ENCODE measurements at regions not wholly inside any gene's neighbourhood (a gene's known extent, or its start where the extent isn't known, plus 50 kb on each side); places are given as distances from the start of the nearest gene placed in this dataset.

DNA sequence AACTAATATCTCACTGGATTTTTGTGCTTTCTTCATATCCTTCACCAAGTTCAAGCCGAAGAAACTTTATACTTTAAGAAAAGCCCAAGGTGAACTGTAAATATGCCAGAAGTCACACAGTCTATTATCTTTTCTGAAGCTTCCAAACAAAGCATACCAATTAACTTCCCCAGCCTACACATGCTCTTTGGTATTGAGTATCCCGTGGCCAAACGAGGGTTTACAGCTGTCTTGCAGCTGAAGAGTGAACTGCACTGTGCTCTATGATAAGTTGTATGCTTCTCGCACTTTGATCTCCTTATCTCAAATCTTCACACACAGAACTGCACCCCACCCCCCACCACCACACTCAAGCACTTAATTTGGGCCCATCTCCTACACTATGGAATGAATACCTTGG, 215.6 kb upstream of the VEPH1 start:
- DNase-seq (ENCODE audit: low read depth): no peak

DNA sequence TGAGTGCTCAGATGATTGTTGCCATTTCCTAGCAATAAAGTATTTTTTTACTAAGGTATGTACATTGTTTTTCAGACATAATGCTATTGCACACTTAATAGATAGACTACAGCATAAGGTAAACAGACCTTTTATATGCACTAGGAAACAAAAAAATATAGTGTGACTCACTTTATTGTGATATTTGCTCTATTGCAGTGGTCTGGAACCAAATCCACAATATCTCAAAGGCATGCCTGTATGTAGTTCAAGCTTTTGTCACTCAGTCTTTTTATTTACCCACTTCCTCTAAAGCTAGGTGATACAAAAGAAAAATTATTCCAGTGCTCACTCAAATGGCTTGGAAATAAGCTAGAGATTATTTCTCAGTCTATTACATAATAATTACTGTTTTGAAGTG, 209.9 kb upstream of the VEPH1 start:
- DNase-seq (ENCODE audit: low read depth): no peak

DNA sequence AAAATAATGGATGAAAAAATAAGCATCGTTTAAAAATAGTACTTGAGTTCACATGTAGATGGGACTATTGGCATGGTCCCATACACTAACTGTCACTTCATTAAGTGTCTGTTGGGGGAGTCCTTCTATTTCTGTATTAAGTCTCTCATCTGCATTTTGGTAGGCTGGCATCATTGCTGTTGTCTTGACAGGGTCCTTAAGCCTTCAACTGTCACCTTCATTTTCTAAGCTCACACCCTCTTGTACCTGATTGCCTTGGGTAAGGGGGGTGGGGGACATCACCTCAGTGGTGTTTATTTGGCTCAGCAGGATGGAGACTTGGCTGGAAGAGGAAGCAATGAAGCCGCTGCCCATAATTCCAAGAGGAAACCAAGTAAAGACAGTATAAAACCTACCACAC, 202.0 kb upstream of the VEPH1 start:
- DNase-seq (ENCODE audit: low read depth): no peak

DNA sequence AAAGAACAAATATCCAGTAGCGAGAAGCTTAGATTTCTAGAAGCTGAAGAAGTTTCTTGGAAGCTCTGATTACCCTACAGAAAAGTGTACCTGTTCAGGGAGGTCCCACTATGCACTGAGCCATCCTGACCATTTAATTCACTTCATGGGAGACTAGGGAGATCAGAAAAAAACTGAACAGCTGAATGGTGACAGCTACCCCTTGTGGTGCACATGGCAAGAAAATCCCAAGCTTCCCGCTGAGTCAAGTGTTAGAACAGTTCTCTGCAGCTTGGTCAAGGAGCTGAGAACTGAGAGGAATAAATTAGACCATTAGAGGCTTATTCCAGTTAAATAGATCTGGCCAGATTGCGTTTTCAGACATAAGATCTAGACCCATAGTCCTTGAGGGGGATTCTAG, 197.2 kb upstream of the VEPH1 start:
- no peak for DNase-seq (ENCODE audit: low read depth)

DNA sequence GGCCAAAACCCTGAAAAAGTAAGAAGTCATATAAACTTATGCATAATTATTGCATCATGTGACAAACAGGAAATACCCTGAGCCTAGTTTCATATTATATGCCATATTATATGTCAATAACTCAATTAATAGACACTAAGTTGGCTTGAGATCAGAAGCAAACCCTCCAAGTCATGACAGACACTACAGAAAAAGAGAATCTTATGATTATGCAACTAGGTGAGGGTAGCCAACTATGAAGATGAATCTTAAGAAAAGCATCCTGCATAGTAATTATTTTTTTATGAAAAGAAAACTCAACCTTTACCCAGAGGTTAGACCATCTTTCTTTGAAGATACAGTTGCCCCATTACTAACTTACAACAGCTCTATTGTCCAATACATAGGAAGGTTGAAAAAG, 192.4 kb upstream of the VEPH1 start:
- no peak for DNase-seq (ENCODE audit: low read depth)

DNA sequence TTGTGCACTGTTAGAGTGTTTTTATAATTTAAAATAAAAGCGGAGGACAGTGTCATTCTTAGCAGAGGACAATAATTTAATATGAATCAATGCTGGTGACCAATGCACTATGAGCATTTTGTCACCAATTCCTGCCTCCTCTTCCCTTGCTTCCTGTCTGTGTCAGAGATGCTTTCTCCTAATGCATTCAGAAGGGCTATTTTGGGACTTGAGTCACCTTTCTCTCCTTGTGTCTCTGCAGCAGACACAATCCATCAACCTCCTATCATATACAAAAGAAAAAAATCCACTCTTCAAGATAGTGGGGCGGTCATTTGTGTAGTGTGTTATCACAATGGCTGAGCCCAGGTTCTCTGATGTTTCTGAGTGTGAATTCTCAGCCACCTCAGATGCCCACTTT, 191.9 kb upstream of the VEPH1 start:
- no peak for DNase-seq (ENCODE audit: low read depth)

DNA sequence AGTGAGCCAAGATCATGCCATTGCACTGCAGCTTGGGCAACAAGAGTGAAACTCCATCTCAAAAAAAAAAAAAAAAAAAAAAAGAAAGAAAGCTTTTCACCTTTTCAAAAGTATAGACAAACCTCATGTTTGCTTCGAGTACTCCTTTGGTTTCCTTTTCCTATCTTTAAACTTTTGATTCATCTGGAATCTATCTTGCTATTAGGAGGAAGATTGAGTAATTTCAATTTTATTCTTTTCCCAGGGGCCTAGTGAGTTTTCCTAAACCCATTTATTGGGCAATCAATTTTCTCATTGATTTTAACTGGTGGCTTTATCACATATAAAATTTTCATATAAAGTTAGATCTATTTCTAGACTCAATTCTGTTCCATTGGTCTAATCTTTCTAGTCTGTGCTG, 190.5 kb upstream of the VEPH1 start:
- no peak for DNase-seq (ENCODE audit: low read depth)

DNA sequence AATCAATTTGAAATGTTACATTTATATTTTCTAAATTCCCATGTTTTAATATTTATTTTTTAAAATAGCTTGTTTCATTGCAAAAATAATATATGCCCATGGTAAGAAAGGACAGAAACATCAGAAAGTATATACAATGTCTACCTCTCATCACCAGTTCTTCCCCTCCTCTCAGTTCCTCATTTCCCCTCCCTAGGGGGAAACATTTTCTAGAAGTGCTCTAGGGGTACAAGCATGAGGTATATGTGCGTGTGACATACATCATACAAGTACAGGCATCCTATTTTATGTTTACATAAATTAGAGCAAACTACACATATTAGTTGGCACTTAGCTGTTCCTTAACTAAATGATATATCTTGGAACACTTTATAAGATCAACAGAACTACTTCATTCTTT, 189.3 kb upstream of the VEPH1 start:
- DNase-seq (ENCODE audit: low read depth): no peak

DNA sequence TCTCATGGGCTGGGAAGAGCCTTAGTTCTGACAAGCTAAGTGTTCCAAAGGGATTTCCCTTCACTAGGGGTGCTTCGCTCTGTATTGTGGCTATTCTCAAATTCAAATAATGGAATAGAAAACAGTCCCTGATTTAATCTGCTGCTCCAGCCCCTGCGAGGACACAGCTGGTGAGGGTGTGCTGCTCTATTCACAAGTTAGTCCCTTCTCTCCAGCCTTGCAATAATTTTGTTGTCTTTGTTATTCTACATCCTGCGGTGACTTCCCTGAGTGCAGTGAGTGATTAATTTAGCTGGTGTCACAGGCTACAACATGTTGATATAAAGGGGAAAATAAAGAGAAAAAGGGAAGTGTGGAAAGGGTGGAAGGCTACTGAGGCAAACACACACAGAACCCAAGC, 180.5 kb upstream of the VEPH1 start:
- no peak for DNase-seq (ENCODE audit: low read depth)

DNA sequence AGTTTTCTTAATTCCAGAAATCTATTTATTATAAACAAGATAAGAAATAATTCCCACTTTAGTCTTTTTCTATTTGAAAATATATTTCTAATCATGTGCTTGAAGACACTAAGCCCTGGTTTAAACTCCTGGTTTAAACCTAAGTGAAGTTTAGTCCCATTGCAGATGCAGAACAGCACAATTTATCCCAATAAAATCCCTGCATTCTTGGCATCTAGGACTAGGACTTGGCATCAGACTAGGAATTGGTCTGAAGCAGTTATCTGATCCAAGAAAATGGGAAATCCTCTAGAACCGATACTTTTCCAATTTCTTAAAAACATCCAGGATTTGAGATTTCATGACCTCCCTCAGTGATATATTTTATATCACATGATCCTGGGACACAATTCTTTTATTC, 168.8 kb upstream of the VEPH1 start:
- DNase-seq (ENCODE audit: low read depth): no peak

DNA sequence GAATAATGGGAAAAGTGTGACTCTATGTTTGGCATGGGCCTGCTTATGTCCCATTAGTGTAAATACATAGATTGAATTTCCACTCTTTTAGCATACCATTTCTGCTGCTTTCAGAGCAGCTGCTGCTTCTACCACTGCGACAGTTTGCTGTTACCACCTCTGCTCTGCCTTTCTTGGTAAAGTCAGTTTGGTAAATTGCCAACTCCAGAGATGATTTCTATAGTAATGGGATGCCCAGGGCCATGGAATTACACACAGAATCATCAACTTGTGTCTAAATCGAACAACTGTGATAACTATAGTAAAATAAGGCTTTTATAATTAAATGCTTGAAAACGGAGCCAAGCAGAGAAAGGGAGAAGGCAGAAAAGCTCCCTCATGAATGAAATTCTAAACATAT, 168.4 kb upstream of the VEPH1 start:
- DNase-seq (ENCODE audit: low read depth): no peak

DNA sequence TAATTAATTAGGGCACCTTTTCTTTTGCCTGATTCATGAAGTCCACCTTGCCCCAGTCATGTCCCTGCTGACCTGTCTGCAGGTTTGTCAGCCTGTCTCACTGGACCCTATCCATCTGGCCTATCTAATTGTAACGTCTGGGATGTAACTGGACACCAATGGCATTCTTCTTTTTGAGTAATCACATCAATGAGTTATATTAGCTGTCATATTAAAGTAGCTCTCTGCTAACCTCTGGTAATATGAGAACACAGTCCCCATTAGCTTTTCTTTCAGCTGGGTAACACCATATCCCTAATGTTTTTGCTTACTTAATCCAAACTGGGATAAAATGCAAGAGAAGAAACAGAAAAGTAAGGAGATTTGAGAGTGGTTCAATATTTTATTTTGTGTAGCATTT, 166.2 kb upstream of the VEPH1 start:
- DNase-seq (ENCODE audit: low read depth): no peak

DNA sequence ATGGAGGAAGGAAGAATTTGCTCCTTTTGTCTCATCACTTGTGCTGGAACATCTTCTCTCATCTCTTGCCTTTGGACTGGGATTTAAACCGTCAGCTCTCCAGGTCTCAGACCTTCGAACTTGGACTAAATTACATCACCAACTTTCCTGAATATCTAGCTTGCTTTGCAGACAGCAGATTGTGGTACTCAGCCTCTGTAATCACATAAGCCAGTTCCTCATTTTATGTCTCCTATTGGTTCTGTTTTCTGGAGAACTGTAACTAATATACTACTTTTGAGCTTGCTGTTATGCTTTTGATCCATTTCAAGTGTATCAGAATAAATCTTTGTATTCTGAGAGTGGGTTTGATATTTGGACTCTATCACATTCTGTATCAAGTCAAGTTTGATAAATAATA, 164.3 kb upstream of the VEPH1 start:
- DNase-seq (ENCODE audit: low read depth): no peak

DNA sequence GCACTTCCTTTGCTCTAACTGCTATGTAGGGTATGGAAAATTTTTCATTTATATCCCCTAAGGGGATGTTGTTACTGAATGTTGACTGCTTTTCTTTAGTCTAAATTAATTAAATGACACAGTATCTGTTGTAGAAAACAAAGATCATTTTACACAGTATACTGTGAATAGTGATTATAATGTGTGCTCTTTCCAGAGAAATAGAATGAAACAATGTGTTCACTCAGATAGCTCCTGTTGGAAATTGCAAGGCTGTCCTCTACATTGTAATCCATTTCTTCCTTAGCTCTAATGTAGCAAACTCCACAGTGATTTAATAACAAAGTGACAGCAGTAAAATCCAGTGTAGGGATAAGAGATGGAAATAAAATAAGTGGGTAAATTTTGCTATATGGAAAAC, 159.0 kb upstream of the VEPH1 start:
- no peak for DNase-seq (ENCODE audit: low read depth)

DNA sequence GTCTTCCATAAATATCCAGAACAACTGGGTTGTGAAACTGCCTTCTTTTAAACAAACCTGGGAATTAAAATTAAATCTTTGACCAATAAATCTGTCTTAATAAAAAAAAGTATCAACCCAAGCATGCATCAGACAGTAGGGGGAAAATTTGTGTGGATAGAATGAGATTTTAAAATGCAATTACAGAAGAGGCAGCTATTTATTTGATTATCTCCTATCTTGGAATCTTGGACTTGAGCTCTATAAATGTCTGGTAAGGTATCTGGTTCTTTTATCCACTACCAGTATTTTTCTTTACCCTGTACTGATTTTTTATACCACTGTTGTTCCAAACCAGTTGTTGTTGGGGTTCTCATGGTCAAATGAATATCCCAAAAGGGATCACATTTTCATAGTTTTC, 157.6 kb upstream of the VEPH1 start:
- DNase-seq (ENCODE audit: low read depth): no peak

DNA sequence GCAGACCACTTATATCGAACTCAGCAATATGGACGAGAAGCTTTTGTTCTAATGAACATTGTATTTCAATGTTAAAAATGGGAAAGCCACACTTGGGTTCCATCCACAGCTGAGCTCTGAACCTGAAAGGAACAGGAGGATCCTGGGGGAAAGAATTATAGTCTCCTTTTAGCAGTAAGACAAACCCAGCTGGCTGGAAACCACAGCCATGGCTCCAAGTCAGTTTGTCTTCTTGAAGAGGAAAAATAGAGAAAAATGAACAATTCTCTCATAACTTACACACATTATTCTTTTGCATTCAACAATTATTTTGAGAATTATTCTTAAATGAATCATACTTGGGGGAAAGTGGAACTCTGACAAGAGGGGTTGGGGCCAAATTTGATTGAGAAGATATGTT, 149.2 kb upstream of the VEPH1 start:
- DNase-seq (ENCODE audit: low read depth): no peak

DNA sequence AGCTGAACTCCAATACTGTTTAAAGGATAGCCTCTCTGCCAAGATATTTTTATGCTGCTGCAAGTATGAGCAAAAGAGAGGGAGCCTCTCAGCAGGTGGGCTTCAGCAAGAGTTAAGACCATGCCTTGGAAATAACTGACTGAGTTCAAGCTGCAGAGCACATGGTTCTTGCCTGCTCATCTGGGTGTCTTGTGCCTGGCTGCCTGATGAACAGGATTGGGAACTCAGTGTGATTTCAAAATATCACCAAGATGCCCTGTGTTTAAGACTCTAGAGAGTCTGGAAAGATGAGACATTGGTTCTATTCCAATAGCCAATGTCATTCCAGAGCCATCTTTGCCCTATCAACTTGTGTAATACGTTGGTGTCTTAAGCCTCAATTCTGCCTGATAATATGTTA, 147.5 kb upstream of the VEPH1 start:
- no peak for DNase-seq (ENCODE audit: low read depth)

DNA sequence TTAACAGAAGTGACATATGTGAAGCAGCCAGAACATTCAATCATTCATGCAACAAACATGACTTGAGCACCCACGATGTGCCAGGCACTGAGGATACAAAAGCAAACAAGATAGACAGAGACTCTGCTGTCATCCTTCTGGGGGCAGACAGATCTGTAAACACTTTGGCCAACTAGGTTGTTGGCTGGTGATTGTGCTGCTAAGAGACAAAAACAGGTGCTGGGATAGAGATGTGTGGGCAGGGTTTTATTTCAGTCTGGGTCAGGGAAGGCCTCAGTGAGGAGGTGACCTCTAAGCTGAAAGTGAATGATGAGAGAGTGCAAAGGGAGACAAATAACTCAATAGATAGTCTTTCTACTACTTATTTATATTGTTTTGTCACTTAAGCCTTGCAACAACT, 147.0 kb upstream of the VEPH1 start:
- no peak for DNase-seq (ENCODE audit: low read depth)

DNA sequence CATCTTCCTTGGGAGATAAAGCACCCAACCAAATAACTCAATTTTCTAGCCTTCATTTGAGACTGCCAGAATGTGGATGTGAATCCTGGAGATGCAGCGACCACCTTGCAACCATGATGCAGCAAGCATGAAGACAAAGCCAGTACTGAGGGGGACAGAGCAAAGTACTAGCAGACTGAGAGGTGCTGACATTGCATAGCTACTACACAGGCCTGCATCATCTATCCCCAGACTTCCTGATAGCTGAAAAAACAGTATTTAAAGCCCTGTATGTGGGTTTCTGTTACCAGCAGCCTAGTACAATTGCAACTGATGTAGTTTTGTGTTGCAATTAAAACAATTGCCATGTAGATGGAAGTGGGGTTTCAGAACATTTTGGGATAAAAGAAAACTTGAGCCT, 146.3 kb upstream of the VEPH1 start:
- DNase-seq (ENCODE audit: low read depth): no peak

DNA sequence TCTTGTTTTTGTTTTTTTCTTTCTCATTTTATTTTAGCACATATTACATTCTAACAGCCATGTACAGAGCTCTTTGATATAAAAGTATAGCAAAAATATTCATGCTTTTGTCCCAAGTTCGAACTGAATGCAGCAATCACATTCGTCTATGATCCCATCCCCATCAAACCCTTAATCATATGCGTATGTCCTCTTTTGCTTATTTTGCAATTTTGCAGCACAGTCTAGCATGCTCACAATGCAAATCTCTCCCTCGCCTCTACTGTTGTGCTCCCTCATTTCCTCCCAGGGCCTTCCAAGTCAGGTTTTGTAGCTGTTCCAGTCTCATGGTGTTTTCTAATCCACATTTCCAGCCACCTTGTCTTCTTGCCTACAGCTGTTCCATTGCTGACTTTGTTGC, 144.6 kb upstream of the VEPH1 start:
- DNase-seq (ENCODE audit: low read depth): no peak

DNA sequence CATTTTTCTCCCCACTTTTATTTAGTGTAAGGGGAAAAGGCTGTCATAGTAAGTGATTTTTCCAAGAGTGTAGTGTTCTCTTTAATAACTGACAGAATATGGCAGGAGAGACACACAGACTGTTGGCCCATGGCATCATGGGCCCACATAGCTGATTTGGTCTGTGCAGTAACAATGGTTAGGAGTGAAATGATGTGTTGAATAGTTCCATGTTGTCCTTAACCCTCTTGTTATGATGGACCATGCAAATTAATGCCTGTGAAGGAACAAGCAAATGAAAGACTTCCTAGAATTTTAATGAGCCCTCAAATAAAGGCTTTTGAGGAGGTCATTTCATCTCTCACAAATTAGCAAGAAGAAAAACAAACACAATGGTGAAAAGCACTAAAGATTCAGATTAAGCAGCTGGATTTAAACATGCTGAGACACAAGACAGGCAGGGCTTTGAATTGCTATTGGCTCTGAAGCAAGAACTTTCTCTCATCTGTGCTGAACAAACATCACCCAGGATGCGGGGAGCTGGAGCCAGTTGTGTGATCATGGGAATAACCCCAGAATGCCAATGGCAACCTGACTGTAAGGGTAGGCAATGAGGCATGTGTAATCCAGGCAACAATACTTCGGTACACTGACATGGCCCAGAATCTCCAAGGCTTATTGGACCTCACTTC, 136.7 kb upstream of the VEPH1 start:
- no peak for DNase-seq (ENCODE audit: low read depth)

DNA sequence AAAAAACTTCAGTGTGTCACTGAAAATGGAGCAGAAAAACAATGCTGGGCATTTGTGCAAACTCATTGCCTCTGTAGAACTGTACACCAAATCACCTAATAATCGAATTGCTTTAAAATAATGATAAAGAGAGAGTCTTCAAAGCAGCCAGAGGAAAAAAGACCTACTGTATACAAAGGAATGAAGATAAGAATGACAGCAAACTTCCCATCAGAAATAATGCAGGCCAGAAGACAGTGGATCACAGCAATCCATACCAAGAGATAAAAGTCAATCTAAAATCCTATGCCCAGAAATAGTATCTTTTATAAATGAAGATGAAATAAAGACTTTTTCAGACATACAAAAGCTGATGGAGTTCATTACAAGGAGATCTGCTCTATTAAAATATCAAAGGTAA, 134.7 kb upstream of the VEPH1 start:
- DNase-seq (ENCODE audit: low read depth): no peak

DNA sequence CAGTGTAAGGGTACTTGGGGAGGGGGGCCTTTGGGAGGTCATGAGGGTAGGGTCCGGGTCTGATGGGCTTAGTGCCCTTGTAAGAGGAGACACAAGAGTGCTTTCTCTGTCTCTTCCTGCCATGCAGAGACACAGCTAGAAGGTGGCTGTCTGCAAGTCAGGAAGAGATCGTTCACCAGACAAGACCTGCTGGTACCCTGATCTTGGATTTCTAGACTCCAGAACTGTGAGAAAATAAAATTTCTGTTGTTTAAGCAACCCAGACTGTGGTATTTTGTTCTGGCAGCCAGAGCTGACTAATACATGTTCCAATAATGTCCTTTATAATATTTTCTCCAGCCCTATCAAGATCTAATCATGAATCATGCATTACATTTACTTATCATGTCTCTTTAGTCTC, 130.0 kb upstream of the VEPH1 start:
- DNase-seq (ENCODE audit: low read depth): no peak

DNA sequence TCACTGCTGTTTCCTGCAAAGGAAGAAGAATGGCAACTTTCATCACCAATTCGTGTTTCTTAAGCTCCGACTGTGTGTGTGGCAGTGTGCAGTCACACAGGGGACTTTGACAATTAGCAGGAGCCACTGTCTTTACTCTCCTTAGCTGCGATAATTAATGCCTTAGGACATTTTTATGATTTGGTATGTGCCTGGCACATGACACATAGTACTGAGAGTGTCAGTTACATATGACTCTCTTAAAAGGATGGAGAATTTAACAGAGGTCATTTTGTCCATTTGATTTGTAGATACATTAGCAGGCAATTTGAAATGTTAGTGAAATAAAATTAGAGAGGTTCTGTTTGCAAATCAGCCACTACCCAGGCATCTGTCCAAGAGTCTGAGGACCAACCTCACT, 128.9 kb upstream of the VEPH1 start:
- DNase-seq (ENCODE audit: low read depth): no peak

DNA sequence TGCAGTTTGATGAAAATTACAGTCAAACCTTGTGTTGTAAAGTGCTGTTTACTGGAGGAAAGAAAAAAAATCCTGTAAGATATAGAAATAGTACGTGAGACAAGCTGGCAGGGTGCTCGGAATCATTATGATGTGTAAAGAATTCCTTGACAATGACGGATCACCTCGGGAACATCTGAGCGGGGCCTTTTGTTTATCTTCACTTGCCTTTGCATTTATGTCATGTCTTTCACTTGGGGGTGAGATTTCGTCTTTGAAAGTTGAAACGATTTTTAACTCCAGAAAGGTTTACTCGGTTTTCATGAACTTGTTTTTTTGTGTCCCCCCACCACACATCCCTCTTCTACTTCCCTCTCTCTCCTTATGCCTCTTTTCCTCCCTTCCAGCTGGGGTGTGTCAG, 128.3 kb upstream of the VEPH1 start:
- DNase-seq (ENCODE audit: low read depth): no peak

All from activated T-helper 1 cell treated with Interleukin-2 at 50 U/mL for 16 hours (primary cell).